Lower lobe of right lung (tissue), 2 donors: ENCODE measurements at regions not wholly inside any gene's neighbourhood (a gene's known extent, or its start where the extent isn't known, plus 50 kb on each side); places are given as distances from the start of the nearest gene placed in this dataset.

Source experiments
- ATAC-seq, 2 donors: fragments of 200-7000 bp; cut with Tn5 transposase; one replicate each; pipeline ENCODE4 v1.9.1; 2020 to 2022; ENCODE audit warnings: mild to moderate bottlenecking in 2 of 2, moderate library complexity in 2 of 2
- DNase-seq: peaks from one replicate; pipeline ENCODE4 v3.0.0-alpha.2; 2020
- H3K27ac ChIP-seq: fragments of 200-600 bp; one replicate; pipeline ENCODE4 v1.8.0; 2022
- H3K27me3 ChIP-seq: fragments of 200-600 bp; one replicate; pipeline ENCODE4 v1.8.0; 2022; ENCODE audit warnings: low read depth
- H3K36me3 ChIP-seq: fragments of 200-600 bp; one replicate; pipeline ENCODE4 v1.8.0; 2022; ENCODE audit warnings: mild to moderate bottlenecking
- H3K4me1 ChIP-seq: fragments of 200-600 bp; one replicate; pipeline ENCODE4 v1.8.0; 2022
- H3K4me3 ChIP-seq: fragments of 200-600 bp; one replicate; pipeline ENCODE4 v1.8.0; 2022; ENCODE audit warnings: mild to moderate bottlenecking
- H3K9me3 ChIP-seq: fragments of 200-600 bp; one replicate; pipeline ENCODE4 v1.8.0; 2022
- intact Hi-C: fragments of 100-400 bp; cut with DNase I; formaldehyde crosslinking; loops from one replicate; pipeline ENCODE4 v1.11.0; 2022
- TF ChIP-seq, protein P1 (sequence below): fragments of 200-600 bp; IDR thresholded peaks from one replicate; pipeline ENCODE4 v1.8.0; 2022; ENCODE audit warnings: antibody characterized with exemption, mild to moderate bottlenecking
- donor health status: DM: no; HTN: yes; CAD: no; lungs with severe emphysema.

DNA sequence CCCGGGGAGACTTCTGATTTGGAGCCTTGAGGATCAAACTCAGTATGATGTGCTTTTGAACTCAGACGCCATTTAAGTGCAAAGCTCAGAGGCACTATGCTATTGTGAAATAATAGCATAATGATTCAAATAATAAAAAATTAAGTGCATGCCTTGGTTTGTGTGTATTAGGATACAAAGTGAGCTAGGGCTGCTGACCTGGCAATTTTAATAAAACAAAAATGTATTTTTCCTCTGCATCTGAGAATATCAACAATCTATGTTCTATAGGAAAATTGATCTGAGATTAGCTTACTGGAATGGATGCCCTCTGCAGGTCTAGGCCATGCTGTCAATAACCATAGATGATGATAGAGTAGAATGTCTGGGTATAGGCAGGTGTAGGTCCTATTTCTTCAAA is 278.8 kb downstream of the DCDC2C start:
- no peak overlapping the region for H3K4me3 ChIP-seq
- TF ChIP-seq, protein P1, sequence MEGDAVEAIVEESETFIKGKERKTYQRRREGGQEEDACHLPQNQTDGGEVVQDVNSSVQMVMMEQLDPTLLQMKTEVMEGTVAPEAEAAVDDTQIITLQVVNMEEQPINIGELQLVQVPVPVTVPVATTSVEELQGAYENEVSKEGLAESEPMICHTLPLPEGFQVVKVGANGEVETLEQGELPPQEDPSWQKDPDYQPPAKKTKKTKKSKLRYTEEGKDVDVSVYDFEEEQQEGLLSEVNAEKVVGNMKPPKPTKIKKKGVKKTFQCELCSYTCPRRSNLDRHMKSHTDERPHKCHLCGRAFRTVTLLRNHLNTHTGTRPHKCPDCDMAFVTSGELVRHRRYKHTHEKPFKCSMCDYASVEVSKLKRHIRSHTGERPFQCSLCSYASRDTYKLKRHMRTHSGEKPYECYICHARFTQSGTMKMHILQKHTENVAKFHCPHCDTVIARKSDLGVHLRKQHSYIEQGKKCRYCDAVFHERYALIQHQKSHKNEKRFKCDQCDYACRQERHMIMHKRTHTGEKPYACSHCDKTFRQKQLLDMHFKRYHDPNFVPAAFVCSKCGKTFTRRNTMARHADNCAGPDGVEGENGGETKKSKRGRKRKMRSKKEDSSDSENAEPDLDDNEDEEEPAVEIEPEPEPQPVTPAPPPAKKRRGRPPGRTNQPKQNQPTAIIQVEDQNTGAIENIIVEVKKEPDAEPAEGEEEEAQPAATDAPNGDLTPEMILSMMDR = no peak
- H3K36me3 ChIP-seq = no peaks in the 10 kb centered on the region
- ATAC-seq (no peak), DNase-seq (no peak)
- H3K27ac ChIP-seq = no peak overlapping the region
- H3K27me3 ChIP-seq = no peaks in the 10 kb centered on the region
- intact Hi-C loops = no loop called here
- H3K9me3 ChIP-seq = no peaks in the 10 kb centered on the region
- no peaks in the 10 kb centered on the region for H3K4me1 ChIP-seq

DNA sequence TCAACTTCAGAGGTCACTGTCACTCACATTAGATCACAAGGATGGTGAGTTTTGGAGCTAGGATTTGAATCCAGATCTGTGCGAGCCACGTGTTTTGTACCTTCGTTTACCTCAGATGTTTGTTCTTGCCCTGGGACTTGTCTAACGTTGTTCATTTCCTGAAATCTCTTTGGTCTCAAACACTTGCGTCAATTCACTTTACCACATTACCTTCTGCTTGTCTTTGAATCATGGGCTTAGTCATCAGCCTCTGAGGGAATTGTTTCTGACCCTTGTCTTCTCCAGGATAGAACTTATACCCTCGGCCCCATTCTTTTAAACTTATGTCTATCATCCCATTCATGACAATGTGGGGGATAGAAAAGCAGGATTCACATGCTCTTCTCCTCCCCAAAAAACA is 282.7 kb downstream of the DCDC2C start:
- ATAC-seq (no peak), DNase-seq (no peak)
- intact Hi-C loops = no loop called here
- H3K4me1 ChIP-seq = no peaks in the 10 kb centered on the region
- no peaks in the 10 kb centered on the region for H3K9me3 ChIP-seq
- H3K27me3 ChIP-seq = no peaks in the 10 kb centered on the region
- no peak overlapping the region for H3K4me3 ChIP-seq
- no peaks in the 10 kb centered on the region for H3K36me3 ChIP-seq
- TF ChIP-seq, protein P1 = no peak
- no peak overlapping the region for H3K27ac ChIP-seq

GRCh38 chr2:3986530-3987258 is 283.3 kb downstream of the DCDC2C start:
- no peaks in the 10 kb centered on the region for H3K36me3 ChIP-seq
- intact Hi-C loops = no loop called here
- no peaks in the 10 kb centered on the region for H3K4me1 ChIP-seq
- H3K4me3 ChIP-seq = no peak overlapping the region
- no peaks in the 10 kb centered on the region for H3K27me3 ChIP-seq
- ATAC-seq (no peak), DNase-seq (no peak)
- TF ChIP-seq, protein P1 = no peak
- H3K9me3 ChIP-seq = no peaks in the 10 kb centered on the region
- H3K27ac ChIP-seq = no peak overlapping the region

DNA sequence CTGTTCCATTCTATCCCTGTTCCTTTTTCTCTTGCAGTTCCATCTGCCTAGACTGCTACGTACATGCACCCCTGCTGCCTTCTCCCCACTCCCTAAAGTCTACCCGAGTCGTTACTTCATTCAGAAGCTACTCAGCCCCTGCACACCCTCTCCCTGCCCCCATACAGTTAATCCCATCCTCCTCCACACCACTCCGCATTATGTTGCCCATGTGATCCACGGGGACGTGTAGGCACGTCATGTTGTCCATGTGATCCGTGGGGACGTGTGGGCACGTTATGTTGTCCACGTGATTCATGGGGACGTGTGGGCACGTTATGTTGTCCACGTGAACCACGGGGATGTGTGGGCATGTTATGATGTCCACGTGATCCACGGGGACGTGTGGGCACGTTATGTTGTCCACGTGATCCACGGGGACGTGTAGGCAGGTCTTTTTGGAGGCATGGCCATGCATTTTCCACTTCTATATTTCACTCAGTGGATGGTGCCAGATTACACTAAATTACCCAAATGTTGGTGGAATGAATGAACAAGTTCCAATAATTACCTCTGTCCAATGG is 299.5 kb downstream of the DCDC2C start:
- TF ChIP-seq, protein P1 = no peak
- Histone ChIP-seq H3K4me3 (no peak overlapping the region), H3K27ac (no peak overlapping the region), H3K4me1 (no peaks in the 10 kb centered on the region), H3K36me3 (no peaks in the 10 kb centered on the region), H3K9me3 (no peaks in the 10 kb centered on the region), H3K27me3 (no peaks in the 10 kb centered on the region)
- ATAC-seq = no peak
- no peak for DNase-seq
- intact Hi-C loops = no loop called here

- no peaks in the 10 kb centered on the region for H3K4me1 ChIP-seq
- no peak overlapping the region for H3K27ac ChIP-seq
- no peaks in the 10 kb centered on the region for H3K27me3 ChIP-seq
- ATAC-seq (no peak), DNase-seq (no peak)
- intact Hi-C loops = no loop called here
- no peaks in the 10 kb centered on the region for H3K9me3 ChIP-seq
- TF ChIP-seq, protein P1 = no peak
- H3K36me3 ChIP-seq = no peaks in the 10 kb centered on the region
- no peak overlapping the region for H3K4me3 ChIP-seq
These were observed 308.8 kb downstream of the DCDC2C start for GRCh38 chr2:4012197-4012596.
